GM21447 (cell line): ENCODE measurements at regions not wholly inside any gene's neighbourhood (a gene's known extent, or its start where the extent isn't known, plus 50 kb on each side); places are given as distances from the start of the nearest gene placed in this dataset.
"Not testable (repeated sequence)": the region's sequence is repeated elsewhere in the genome, so short reads cannot be mapped to it uniquely, and the experiment has no call there.

Experiments
- ATAC-seq: cut with Tn5 transposase; IDR thresholded peaks from one replicate; pipeline ENCODE4 v1.9.1; 2021; ENCODE audit not compliant: unreplicated experiment

DNA sequence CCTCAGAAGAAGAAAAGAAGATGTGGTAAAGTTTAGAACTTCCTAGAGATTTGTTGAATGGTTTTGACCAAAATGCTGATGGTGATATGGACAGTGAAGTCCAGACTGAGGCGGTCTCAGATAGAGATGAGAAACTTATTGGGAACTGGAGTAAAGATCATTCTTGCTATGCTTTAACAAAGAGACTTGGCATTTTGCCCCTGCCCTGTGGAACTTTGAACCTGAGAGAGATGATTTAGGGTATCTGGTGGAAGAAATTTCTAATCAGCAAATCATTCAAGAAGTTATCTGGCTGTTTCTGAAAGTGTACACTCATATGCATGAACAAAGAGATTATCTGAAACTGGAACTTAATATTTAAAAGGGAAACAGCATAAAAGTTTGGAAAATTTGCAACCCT lies 505.2 kb downstream of the NSUN3 start:
- ATAC-seq: no peak

DNA sequence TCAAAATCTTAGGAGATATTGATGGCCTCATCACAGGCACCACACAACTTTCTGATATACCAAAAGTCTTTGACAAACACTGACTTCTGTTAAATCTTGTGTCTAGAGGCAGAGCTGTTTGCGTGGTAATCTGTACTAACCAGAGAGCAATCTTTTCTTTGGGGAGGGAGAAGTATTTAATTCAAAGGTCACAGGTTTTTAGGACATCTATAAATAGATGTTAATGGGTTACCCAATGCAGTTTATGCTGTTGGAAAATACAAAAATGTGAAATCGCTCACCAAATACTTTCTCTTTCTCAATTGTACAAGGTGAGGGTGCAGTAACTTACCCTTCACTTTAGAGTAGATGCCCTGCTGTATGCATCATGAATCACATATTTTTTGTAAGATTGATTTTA lies 510.5 kb downstream of the NSUN3 start:
- ATAC-seq: no peak

DNA sequence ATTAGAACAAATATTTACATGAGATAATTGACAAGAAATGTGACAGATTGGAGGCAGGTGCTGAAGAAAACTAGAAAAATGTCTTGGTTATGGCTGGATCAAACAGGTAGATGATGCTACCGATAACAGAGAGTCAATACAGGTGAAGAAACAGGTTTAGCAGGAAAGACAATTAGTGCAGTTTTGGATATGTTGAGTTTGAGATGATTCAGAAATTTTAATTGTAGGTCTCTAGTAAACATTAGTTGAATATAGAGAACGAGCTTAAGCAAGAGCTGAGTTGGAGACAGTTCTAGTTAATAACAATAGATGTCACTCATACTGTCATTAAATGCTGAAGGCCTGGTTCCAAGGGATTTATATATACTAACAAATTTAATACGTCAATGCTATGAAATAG lies 524.4 kb downstream of the NSUN3 start:
- no peak for ATAC-seq

GRCh38 chr3:94593526-94594150 lies 530.8 kb downstream of the NSUN3 start:
- ATAC-seq: no peak

DNA sequence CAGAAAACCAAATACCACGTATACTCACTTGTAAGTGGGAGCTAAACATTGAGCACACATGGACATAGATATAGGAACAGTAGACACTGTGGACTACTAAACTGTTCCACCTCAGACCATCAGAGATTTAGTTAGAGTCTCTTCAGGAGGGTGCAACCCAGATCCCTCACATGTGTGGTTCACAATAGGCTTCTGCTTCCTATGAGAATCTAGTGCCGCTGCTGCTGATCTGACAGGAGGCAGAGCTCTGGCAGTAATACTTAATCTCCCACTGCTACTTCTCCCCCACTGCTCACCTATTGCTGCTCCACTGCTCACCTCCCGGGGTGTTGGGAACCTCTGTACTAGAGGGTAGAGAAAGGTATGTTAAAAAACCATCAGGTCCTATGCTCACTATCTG lies 533.3 kb downstream of the NSUN3 start:
- no peak for ATAC-seq

DNA sequence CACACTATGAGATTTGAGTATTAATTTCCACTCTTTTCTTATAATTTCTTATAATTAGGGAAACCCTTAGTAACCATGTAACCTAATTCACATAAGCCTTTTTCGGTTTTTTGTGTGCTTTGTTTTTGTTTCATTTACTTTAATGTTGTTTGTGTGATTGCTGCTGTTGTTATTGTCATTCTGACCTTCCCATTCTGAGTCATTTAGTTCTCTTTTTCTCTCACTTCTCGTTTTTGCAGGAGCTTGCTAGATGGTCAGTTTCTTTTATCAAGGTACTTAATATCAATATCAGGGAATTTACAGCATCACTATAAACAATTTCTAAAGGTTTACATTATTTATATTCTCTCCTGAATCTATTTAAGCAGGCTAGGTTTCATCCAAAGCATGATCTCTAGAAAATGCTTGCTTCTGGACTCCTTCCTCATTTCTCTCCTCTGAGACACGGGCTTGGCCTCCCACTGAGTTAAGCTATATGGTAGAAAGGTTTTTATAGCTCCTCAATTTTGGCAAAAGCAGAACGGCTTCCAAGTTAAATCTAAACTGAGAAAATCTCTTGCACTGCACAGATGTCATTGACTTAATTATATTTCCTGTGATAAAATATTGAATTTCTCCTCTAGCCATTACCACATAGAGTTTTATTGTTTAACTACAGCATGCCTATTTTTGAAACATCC lies 534.2 kb downstream of the NSUN3 start:
- ATAC-seq: no peak

- no peak for ATAC-seq
These were observed 544.9 kb downstream of the NSUN3 start for GRCh38 chr3:94607778-94608177.

DNA sequence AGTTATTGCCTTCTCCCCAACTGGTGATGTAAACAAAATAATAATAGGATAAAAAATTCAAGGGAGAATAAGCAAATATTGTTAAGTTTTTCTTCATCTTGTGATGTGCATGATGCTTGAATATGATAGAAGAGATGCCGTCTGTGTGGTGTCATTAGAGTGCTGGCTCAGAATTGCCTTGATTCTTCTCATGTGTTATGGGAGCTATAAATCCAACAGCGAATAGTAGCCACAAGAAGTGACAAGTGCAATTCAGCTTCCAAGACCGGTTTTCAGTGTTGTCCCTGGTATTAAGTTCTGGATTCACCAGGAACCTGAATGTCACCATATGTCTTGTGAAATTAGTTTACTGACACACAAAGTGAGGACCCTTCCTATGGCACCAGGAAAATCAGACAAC lies 547.0 kb downstream of the NSUN3 start:
- no peak for ATAC-seq

DNA sequence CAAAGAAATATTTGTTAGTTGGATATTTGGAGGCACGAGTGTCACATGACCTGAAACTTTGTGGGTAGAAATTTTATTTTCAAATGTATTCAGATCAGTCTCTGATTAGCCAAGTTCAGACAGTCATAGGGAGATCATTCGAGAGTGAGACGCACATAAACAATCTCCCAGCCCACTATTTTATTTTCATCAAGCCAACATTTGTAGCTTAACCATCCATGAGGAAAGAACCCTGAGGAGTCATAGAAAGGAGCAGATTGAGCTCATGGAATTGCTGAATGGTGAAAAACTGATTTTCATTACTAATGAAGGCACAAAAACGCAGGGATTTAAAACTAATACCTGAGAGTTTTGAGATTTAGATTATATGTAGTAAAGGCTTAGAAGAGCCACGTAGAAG lies 548.7 kb downstream of the NSUN3 start:
- ATAC-seq: no peak

- ATAC-seq: no peak
These were observed 549.8 kb downstream of the NSUN3 start for GRCh38 chr3:94612631-94613030.

DNA sequence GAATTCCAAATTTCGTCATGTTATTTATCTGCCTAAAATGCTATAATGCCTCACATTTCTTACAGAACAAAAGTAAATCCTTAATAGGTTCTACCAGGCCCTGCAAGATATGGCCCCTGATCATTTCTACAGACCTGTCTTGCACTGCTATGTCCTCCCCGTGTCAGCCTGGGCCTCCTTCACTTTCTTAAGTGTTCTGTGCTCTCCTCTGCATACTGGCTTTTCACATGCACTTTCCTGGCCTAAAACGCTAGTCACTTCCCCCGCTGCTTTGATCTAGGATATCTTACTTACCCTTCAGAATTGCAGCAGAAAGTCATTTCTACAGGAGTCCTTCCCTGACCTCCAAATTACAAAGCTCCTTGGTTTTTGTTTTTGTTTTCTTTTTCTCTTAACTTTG lies 551.3 kb downstream of the NSUN3 start:
- no peak for ATAC-seq

GRCh38 chr3:94615275-94616065 lies 552.6 kb downstream of the NSUN3 start:
- no peak for ATAC-seq

DNA sequence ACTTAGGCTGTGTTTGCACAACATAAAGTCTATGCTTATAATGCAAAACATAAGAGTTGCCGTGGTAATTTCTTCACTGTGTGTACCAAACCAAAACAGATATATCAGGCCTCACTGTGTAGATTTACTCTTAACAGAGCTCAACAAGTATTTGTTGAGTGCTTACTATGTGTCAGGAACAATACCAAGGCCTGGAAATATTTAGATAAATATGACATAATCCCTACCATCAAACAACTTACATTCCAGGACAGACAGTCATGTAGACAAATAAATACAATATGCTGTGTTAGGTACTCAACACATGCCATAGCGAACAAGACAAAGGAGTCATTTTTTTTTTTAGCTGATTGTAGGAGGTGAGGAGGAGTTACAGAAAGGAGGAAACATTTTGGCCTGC lies 554.0 kb downstream of the NSUN3 start:
- ATAC-seq: no peak

GRCh38 chr3:94617312-94617711 lies 554.5 kb downstream of the NSUN3 start:
- no peak for ATAC-seq

DNA sequence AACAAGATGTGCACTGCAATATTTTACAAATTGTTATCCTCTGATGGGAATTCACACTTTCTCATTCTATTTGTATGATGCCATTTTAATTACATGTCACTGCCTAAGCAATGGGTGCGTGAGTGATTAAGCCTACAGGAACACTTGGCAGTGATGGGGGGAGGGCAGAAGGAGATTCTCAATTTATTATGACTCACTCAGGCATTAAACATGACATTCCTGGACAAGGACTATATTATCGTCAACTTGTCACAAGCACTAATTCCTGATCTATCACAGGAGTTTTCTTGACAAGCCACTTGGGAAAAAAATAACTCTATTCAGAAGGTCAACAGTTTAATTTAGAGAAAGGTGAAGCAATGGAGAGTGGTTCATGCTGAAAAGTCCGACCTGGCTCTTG lies 556.8 kb downstream of the NSUN3 start:
- no peak for ATAC-seq

DNA sequence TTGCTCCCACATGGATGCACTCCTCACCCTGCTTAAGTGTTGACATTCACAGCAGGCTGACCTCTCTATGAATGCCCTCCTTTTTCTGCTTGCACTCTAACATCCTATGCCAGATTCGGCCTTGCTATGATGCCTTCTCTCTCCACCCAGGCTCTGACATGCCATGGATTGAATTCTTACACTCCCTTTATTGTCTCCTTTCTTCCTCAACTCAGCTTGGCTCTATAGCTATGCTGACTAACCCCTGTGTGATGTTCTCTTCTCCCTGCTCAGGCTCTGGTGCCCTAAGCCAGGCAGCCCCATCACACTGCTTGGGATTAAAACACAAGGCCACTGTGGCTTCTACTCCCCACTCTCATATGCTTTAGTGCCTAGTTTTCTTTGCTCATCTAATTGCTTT lies 563.7 kb downstream of the NSUN3 start:
- ATAC-seq: no peak

GRCh38 chr3:94627689-94628088 lies 564.8 kb downstream of the NSUN3 start:
- no peak for ATAC-seq

- no peak for ATAC-seq
These were observed 580.5 kb downstream of the NSUN3 start for GRCh38 chr3:94643400-94643799.

DNA sequence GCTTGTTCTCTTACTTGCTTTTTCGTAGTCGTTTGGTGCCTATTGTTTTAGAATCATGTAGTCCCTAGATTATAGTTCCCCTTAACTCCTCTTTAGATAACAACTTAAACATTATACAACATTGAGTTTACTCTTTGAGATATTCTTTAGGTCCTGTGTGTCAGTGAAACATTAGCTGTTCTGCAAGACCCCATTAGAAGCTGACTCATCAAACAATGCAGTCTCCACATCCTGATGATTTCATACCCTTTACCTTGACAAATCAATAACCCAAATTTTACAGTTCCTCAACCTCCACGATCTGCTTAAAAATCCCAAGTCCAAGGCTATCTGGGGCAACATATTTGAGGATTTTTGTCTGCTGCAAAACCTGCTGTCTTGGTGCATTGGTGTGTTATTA lies 582.9 kb downstream of the NSUN3 start:
- no peak for ATAC-seq

- ATAC-seq: no peak
These were observed 584.3 kb downstream of the NSUN3 start for GRCh38 chr3:94647131-94647530.

DNA sequence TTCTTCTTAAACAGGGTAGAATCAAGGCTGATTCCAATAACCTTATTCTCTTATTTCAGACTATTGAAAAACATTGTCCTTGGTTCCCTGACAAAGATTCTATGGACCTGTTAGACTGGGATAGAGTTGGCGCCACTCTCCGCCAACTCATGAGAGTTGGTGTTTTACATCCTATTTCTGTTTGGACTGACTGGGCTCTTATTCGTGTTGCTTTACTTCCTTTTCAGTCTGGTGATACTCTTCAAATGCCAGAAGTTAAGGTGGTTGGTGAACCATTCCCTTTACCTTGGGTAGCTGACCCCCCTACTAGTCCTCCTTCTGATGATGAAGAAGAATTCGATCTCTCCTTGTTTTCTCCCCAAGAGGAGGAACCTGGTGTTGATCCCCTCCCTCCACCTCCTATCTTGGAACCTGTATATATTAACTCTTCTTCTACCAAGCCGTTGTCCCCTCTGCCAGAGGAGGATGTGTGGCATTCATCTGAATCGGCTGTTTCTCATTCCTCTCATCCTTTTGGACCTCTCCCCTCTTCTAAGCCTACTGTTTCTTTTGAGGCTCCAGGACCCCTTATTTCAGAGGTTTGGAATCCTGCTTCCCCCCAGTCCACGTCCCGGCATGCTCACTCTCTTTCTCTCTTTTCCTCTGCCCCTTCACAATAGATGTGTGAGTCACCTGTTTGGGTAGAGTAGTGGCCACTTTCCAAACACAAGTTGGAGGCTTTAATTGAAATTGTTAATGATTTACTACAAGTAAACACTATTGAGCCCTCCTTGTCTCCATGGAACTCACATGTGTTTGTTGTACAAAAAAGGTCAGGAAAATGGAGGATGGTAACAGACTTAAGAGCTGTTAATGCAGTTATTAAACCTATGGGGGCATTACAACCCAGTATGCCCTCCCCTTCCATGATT lies 585.7 kb downstream of the NSUN3 start:
- ATAC-seq: not testable (repeated sequence)
